OCI-LY3 (cell line): ENCODE measurements at regions not wholly inside any gene's neighbourhood (a gene's known extent, or its start where the extent isn't known, plus 50 kb on each side); places are given as distances from the start of the nearest gene placed in this dataset.

Experiments
- H2AFZ ChIP-seq: fragments of 200-600, 300-600 bp; shearing (Covaris generic); 2 replicates; pipeline ENCODE4 v1.6.0; 2014; ENCODE audit warnings: antibody characterized with exemption, low read depth, low read length
- H3K27ac ChIP-seq: fragments of 200-600, 300-600 bp; sonication (generic); 2 replicates; pipeline ENCODE4 v1.5.1; 2014; ENCODE audit warnings: mild to moderate bottlenecking, low read length, moderate library complexity, mixed read lengths
- H3K27me3 ChIP-seq: fragments of 200-600, 300-600 bp; sonication (generic); 2 replicates; pipeline ENCODE4 v1.6.1; 2014; ENCODE audit warnings: low read depth, low read length, mixed read lengths
- H3K36me3 ChIP-seq: fragments of 200-600, 300-600 bp; sonication (generic); replicated peaks from 2 replicates; pipeline ENCODE3; 2014; ENCODE audit warnings: low read depth, low read length, mixed read lengths
- H3K4me1 ChIP-seq: fragments of 300-600, 200-600 bp; sonication (generic); 2 replicates; pipeline ENCODE4 v1.6.1; 2014; ENCODE audit warnings: low read length, mixed read lengths
- H3K4me2 ChIP-seq: fragments of 200-600, 300-600 bp; sonication (generic); 2 replicates; pipeline ENCODE4 v1.6.1; 2014; ENCODE audit warnings: low read length, mixed read lengths
- H3K4me3 ChIP-seq: fragments of 300-600, 200-600 bp; sonication (generic); 2 replicates; pipeline ENCODE4 v1.5.1; 2014; ENCODE audit warnings: antibody characterized with exemption, mild to moderate bottlenecking, low read length, moderate library complexity
- H3K79me2 ChIP-seq: fragments of 300-600, 200-600 bp; shearing (Covaris generic); 2 replicates; pipeline ENCODE4 v1.6.1; 2014; ENCODE audit warnings: mild to moderate bottlenecking, low read length, mixed read lengths
- H3K9ac ChIP-seq: fragments of 300-600, 200-600 bp; shearing (Covaris generic); 2 replicates; pipeline ENCODE4 v1.6.0; 2014; ENCODE audit warnings: mild to moderate bottlenecking, low read length, moderate library complexity
- H3K9me3 ChIP-seq: fragments of 200-600, 300-600 bp; shearing (Covaris generic); 2 replicates; pipeline ENCODE4 v1.6.1; 2014; ENCODE audit warnings: low read length, mixed read lengths; ENCODE audit not compliant: insufficient read depth
- H4K20me1 ChIP-seq: fragments of 200-600, 300-600 bp; sonication (generic); 2 replicates; pipeline ENCODE4 v1.6.1; 2016; ENCODE audit warnings: low read length, mixed read lengths; ENCODE audit not compliant: insufficient read depth
- EZH2phosphoT487 ChIP-seq: fragments of 200-600 bp; shearing (Covaris generic); IDR thresholded peaks from 2 replicates; pipeline ENCODE4 v1.6.1; 2018; ENCODE audit warnings: antibody characterized with exemption, mixed run types, low read depth
- TF ChIP-seq, protein P1 (sequence below): fragments of 200-600, 300-600 bp; sonication (generic); IDR thresholded peaks from 2 replicates; pipeline ENCODE4 v1.5.1; 2014; ENCODE audit warnings: antibody characterized with exemption, low read length, low read depth

DNA sequence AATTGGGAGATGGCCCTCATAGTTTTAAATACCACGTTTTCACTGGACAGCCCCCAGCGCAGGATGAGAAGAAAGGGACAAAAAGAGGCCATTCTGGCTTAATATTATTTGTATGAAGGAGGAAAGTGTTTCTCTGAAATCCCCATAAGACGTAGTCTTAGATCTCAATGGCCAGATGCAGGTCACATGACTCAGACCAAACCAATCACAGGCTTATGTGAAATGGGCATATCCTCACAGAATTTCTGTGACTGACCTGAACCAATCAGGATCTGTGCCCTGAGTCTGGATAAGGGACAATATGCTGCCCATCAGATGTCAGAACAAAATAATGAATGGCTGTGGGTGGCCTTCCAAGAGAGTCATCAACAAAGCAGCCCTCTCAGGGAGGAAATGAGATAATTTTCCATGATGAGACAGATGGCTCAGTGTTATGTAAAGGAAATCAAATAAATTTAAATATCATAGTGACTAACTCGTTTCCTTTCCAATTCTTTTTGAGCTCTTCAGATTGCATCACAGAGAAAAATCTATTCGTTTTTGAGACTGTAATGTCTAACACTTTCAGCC, 1009.5 kb upstream of the TMEM132C start:
- Histone ChIP-seq H3K9me3 (no peaks in the 10 kb centered on the region), H3K79me2 (no peaks in the 10 kb centered on the region), H3K9ac (no peak overlapping the region), H4K20me1 (no peaks in the 10 kb centered on the region), H3K4me3 (no peak overlapping the region), H3K36me3 (no peaks in the 10 kb centered on the region), H3K27ac (no peak overlapping the region), H3K27me3 (no peaks in the 10 kb centered on the region), H2AFZ (no peak overlapping the region), H3K4me2 (no peak overlapping the region), H3K4me1 (no peaks in the 10 kb centered on the region)
- TF ChIP-seq, protein P1, sequence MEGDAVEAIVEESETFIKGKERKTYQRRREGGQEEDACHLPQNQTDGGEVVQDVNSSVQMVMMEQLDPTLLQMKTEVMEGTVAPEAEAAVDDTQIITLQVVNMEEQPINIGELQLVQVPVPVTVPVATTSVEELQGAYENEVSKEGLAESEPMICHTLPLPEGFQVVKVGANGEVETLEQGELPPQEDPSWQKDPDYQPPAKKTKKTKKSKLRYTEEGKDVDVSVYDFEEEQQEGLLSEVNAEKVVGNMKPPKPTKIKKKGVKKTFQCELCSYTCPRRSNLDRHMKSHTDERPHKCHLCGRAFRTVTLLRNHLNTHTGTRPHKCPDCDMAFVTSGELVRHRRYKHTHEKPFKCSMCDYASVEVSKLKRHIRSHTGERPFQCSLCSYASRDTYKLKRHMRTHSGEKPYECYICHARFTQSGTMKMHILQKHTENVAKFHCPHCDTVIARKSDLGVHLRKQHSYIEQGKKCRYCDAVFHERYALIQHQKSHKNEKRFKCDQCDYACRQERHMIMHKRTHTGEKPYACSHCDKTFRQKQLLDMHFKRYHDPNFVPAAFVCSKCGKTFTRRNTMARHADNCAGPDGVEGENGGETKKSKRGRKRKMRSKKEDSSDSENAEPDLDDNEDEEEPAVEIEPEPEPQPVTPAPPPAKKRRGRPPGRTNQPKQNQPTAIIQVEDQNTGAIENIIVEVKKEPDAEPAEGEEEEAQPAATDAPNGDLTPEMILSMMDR: no peak
- no peak for TF ChIP-seq EZH2phosphoT487

DNA sequence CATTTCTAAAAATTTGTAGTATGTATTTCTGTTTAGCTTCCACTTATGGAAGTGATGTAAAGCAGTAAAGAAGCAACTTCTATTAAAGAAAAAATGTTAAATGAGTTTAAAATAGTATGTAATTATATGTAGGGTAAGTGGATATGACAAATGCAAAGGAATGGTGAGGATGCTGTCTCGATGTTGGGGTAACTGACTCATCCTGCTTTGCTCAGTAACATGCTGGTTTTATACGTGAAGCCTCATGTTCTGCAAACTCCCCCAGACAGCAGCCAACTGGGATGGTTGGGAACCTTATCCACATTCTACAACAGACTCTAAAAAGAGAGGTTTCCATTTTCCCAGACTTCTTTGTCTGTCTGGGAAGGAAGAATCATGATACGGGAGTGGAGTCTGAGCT, 1006.4 kb upstream of the TMEM132C start:
- Histone ChIP-seq H3K27me3 (no peaks in the 10 kb centered on the region), H2AFZ (no peak overlapping the region), H3K9ac (no peak overlapping the region), H3K4me2 (no peak overlapping the region), H4K20me1 (no peaks in the 10 kb centered on the region), H3K79me2 (no peaks in the 10 kb centered on the region), H3K4me3 (no peak overlapping the region), H3K9me3 (no peaks in the 10 kb centered on the region), H3K4me1 (no peaks in the 10 kb centered on the region), H3K27ac (no peak overlapping the region), H3K36me3 (no peaks in the 10 kb centered on the region)
- TF ChIP-seq, protein P1: no peak
- TF ChIP-seq EZH2phosphoT487: no peak

DNA sequence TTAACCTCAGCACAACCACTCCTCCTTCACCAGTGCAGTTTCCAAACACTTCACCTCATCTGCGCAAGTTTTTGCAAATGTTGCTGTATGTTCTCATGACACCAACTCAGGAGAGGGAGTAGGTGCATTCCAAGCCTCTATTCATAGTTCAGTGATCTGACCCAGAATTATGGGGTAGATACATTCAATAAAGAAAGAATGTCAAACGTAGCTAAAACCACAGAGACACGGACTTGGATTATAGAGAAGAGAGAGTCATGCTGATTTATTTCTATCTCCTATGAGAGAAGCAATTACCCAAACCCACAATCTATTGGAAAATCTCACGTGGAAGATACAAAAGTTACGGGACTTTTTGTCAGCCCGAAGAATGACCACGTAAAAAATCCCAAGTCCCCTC, 1006.0 kb upstream of the TMEM132C start:
- no peak for TF ChIP-seq EZH2phosphoT487
- TF ChIP-seq, protein P1: no peak
- Histone ChIP-seq H3K4me2 (no peak overlapping the region), H3K9me3 (no peaks in the 10 kb centered on the region), H3K4me3 (no peak overlapping the region), H3K9ac (no peak overlapping the region), H4K20me1 (no peaks in the 10 kb centered on the region), H3K27me3 (no peaks in the 10 kb centered on the region), H2AFZ (no peak overlapping the region), H3K36me3 (no peaks in the 10 kb centered on the region), H3K27ac (no peak overlapping the region), H3K4me1 (no peaks in the 10 kb centered on the region), H3K79me2 (no peaks in the 10 kb centered on the region)

- H3K27ac ChIP-seq: no peak overlapping the region
- H3K27me3 ChIP-seq: no peaks in the 10 kb centered on the region
- H2AFZ ChIP-seq: no peak overlapping the region
- H3K4me1 ChIP-seq: no peaks in the 10 kb centered on the region
- no peaks in the 10 kb centered on the region for H3K79me2 ChIP-seq
- H3K4me2 ChIP-seq: no peak overlapping the region
- H4K20me1 ChIP-seq: no peaks in the 10 kb centered on the region
- H3K9me3 ChIP-seq: no peaks in the 10 kb centered on the region
- TF ChIP-seq, protein P1: no peak
- TF ChIP-seq EZH2phosphoT487: no peak
- H3K4me3 ChIP-seq: no peak overlapping the region
- no peaks in the 10 kb centered on the region for H3K36me3 ChIP-seq
- H3K9ac ChIP-seq: no peak overlapping the region
These were observed 1004.4 kb upstream of the TMEM132C start for GRCh38 chr12:127262615-127263014.
